HFF-Myc (cell line): ENCODE measurements at regions not wholly inside any gene's neighbourhood (a gene's known extent, or its start where the extent isn't known, plus 50 kb on each side); places are given as distances from the start of the nearest gene placed in this dataset.

Source experiments
- DNase-seq: peaks from one replicate; pipeline ENCODE4 v3.0.0-alpha.2; 2011; ENCODE audit warnings: low read depth; ENCODE audit errors: extremely low read depth
- H3K4me3 ChIP-seq: replicated peaks from 2 replicates; pipeline ENCODE4 v1.5.1; 2011; ENCODE audit warnings: low read depth, mild to moderate bottlenecking, control low read depth, low read length
- CTCF ChIP-seq: IDR thresholded peaks from 2 replicates; pipeline ENCODE4 v1.5.1; 2012; ENCODE audit warnings: mild to moderate bottlenecking, low read depth, low read length, control low read depth; ENCODE audit errors: missing control alignments

GRCh38 chr7:22936246-22936645 is 77.7 kb downstream of the HYCC1 start:
- DNase-seq, result no peak
- no peak overlapping the region for H3K4me3 ChIP-seq
- TF ChIP-seq CTCF, result no peak

- no peak for DNase-seq
- no peak for TF ChIP-seq CTCF
- no peak overlapping the region for H3K4me3 ChIP-seq
Measured at GRCh38 chr7:22935269-22935668, 78.7 kb downstream of the HYCC1 start.

GRCh38 chr7:22934473-22935065 is 79.4 kb downstream of the HYCC1 start:
- DNase-seq, result no peak
- H3K4me3 ChIP-seq, result no peak overlapping the region
- TF ChIP-seq CTCF, result no peak

GRCh38 chr7:22934023-22934422 is 79.9 kb downstream of the HYCC1 start:
- H3K4me3 ChIP-seq, result no peak overlapping the region
- no peak for DNase-seq
- no peak for TF ChIP-seq CTCF

- TF ChIP-seq CTCF, result no peak
- no peak overlapping the region for H3K4me3 ChIP-seq
- no peak for DNase-seq
Measured at GRCh38 chr7:22932896-22933295, 81.0 kb downstream of the HYCC1 start.

- DNase-seq, result no peak
- no peak for TF ChIP-seq CTCF
Measured at GRCh38 chr7:22931011-22931410, 82.9 kb downstream of the HYCC1 start.

GRCh38 chr7:22922307-22922706 is 91.6 kb downstream of the HYCC1 start:
- no peak overlapping the region for H3K4me3 ChIP-seq
- DNase-seq, result no peak
- no peak for TF ChIP-seq CTCF

More at GRCh38 chr7:22931011-22931410, 82.9 kb downstream of the HYCC1 start:
- H3K4me3 ChIP-seq, result no peak overlapping the region
